HTR-8/SVneo (cell line): ENCODE measurements at regions not wholly inside any gene's neighbourhood (a gene's known extent, or its start where the extent isn't known, plus 50 kb on each side); places are given as distances from the start of the nearest gene placed in this dataset.

ENCODE experiments used
- DNase-seq: peaks from one replicate; pipeline ENCODE4 v3.0.0; 2011; ENCODE audit warnings: low spot score, mixed read lengths; ENCODE audit not compliant: insufficient read length
- FAIRE-seq: peaks from 2 replicates; lab custom pipeline; 2011; peaks lifted over from hg19 to GRCh38; lab: Jason Lieb, UNC

DNA sequence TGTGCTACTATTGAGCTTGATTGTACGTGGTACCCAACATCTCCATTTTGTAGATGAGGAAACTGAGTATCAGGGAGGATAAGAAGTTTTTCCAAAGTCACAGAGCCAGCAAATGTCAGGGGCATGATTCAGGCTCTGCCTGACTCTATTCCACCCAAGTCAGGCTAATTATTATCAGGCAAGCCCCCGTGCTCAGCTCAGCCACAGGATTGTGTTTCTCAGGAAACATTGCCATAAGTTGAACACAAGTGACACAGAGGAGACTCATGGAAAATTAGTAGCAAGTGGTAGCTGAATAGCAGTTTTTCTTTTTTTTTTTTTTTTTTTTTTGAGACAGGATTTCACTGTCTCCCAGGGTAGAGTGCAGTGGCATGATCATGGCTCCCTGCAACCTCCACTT, 260.5 kb downstream of the C1D start:
- FAIRE-seq (no peak), DNase-seq (no peak)

GRCh38 chr2:67802824-67803223, 260.0 kb downstream of the C1D start:
- DNase-seq (no peak), FAIRE-seq (no peak)

DNA sequence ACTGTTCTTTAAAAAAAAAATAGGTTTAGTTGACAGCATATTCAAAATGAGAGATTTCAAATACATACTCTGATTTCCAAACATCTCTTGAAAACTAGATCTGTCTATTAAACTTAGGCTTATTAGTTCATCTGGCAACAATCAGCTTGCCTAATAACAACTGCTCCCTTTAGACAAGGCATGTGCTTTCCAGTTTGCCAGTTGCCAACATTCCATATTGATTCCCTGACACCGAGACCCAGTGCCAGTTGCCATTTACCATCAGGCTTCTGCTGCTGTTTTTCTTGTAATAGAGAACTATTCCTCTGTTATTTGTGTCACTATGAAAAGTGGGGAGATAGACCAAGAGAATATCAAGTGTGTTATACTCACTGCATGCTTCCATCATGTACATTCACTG, 256.0 kb downstream of the C1D start:
- FAIRE-seq (no peak), DNase-seq (no peak)

GRCh38 chr2:67808112-67808511, 254.7 kb downstream of the C1D start:
- DNase-seq: no peak
- FAIRE-seq: no peak

DNA sequence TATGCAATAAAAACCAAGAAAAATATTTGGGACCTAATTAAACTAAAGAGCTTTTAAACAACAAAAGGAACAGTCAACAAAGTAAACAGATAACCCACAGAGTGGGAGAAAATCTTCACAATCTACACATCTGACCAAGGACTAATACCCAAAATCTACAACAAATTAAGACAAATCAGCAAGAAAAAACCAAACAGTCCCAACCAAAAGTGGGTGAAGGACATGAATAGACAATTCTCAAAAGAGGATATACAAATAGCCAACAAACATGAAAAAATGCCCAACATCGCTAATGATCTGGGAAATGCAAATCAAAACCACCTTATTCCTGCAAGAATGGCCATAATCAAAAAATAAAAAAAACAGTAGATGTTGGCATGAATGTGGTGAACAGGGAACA, 250.1 kb downstream of the C1D start:
- no peak for FAIRE-seq
- no peak for DNase-seq

- DNase-seq (no peak), FAIRE-seq (no peak)
Observed at GRCh38 chr2:67823726-67824125, 239.1 kb downstream of the C1D start.

DNA sequence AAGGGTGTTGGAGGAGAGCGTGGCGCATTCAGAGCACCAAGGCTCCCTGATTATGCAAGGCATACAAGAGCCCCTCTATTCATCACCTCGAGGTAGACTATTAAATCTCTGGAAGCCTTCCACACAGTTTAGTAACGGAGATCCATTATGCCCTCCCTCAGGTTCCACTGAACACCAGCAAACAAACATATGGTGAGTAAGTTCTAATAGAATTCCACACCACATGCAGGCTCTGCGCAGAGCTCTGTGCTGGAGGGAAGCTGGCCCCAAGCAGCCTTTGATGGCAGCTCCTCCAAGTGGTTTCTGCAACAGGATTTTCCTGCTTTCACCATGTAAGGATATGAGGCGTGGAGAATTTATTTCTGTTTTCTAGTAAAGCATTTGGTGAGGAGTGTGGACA, 238.6 kb downstream of the C1D start:
- DNase-seq: no peak
- FAIRE-seq: no peak

- DNase-seq (peak; percentile 13), FAIRE-seq (no peak)
Observed at GRCh38 chr2:67825476-67825875, 237.3 kb downstream of the C1D start.

DNA sequence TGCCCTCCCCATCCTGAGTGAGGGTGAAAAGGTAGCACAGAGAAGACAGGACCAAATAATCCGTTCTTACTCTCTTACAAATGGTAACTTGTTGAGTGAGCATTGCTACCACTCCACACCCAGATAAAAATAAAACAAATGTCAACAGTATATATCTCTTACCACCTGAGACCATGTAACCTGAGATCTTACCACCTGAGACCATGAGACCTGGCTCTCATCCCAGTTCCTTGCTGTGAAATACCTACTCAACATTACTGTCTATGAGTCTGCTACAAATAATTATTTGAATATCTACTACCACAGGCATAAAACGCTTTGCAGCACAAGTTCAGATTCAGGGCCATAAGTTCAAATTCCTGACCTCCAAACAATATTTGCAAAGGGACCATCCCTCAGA, 234.7 kb downstream of the C1D start:
- DNase-seq: no peak

DNA sequence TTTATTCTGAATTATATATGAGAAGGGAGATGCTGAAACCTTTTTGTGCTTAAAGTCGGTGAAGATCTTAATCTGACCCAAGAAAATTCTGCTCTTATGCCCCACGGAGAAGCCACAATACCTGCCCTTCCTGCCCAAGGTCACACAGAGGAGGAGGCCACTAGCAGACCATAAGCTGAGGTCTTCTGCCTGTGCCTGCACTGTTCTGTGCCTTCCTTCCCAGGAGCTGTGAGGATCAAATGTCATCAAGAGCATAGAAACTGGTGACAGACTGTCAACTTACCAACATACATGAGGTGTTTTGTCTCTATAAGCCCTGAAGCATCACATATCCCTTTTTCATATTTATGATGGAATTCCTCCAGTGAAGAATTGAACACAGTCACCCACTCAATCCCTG, 233.3 kb downstream of the C1D start:
- FAIRE-seq: no peak
- DNase-seq: no peak

More for the DNA sequence above, 234.7 kb downstream of the C1D start:
- FAIRE-seq: no peak

GRCh38 chr2:67833632-67834031, 229.2 kb downstream of the C1D start:
- DNase-seq (no peak), FAIRE-seq (no peak)

- FAIRE-seq (no peak), DNase-seq (no peak)
Observed at GRCh38 chr2:67834482-67834881, 228.3 kb downstream of the C1D start.

- DNase-seq: no peak
- FAIRE-seq: no peak
Observed at GRCh38 chr2:67835266-67835665, 227.5 kb downstream of the C1D start.

DNA sequence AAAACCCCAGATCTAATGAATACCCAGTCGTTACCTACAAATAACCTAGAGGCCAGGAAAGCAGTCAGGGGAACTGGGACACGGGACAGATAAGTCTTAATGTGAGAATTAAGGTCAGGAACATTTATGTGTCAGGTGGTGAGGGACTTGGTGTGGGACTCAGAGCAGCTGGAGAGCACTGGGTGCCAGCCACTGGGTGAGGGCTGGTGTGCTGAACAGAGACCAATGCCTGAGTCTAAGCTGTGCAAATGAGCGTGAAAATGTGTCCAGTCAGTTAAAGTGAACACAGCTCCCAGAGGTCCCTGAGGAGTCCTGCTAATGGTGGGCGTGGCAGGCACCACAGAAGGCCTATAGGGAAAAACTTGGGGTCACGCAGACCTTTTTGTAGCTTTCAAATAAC, 225.9 kb downstream of the C1D start:
- FAIRE-seq: no peak
- no peak for DNase-seq

DNA sequence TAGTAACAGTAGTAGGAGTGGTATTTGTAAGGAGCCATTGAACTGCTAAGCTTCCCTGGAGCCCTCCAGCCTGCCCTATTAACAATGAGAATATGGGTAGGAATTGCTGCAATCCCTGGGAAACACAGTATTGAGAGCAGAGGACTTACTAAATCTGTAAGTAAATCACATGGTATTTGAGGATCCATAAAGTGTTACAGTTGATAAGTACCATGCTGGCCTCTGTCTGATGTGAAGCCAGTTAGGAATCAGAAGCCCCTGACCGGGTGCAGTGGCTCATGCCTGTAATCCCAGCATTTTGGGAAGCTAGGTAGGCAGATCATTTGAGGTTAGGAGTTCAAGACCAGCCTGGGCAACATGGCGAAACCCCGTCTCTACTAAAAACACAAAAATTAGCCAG, 224.6 kb downstream of the C1D start:
- FAIRE-seq (no peak), DNase-seq (no peak)

GRCh38 chr2:67839242-67839641, 223.6 kb downstream of the C1D start:
- DNase-seq: no peak
- no peak for FAIRE-seq

GRCh38 chr2:67839668-67840067, 223.1 kb downstream of the C1D start:
- DNase-seq (no peak), FAIRE-seq (no peak)

DNA sequence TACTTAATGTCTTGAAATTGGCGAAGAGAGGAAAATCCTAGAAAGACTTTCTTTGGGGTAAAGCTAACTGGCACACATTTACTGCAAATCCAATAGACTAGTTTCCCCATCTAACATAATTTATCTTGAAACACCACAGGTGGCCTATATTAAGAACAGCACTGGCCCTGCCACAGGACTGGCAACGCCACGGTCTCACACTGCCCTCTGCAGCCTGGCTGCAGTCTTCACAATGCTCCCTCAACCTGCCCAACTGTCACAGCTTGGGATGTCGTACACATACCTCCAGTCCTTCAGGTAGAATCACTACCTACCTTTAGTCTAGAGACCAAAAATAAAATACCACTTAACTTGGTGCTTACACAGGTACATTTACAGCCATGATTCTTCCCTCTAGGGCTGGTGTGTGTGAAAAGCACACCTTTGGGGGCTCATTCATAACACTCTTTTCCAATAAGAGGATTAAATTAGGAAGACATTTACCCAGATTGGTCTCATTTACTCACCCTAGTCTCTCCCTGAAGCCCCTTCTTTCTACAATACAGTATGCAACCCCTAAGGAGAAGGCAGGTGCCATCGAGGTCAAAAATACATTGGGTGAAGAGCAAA, 222.2 kb downstream of the C1D start:
- FAIRE-seq (peak; percentile 84), DNase-seq (peak; percentile 75)

DNA sequence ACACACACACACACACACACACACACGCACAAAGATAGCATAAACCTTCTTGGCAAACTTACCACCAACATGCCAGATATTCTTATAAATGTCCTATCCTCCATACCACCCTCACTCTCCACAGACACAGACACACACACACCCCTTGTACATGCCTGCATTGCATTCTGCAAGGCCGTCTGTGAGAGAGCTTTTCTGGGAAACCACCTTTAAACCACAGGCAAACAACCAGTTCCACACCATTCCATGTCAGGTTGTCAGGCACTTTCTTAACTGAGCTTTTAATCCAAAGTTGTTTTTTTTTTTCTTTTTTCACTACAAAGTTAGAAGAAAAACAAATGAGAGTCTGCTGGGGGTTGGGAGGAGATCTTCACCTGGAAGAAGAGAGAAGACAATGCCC, 221.1 kb downstream of the C1D start:
- DNase-seq (no peak), FAIRE-seq (no peak)

GRCh38 chr2:67842375-67842959, 220.3 kb downstream of the C1D start:
- no peak for FAIRE-seq
- DNase-seq: no peak

- DNase-seq (no peak), FAIRE-seq (no peak)
Observed at GRCh38 chr2:67844024-67844540, 218.7 kb downstream of the C1D start.
